Stimulated activated naive CD8-positive, alpha-beta T cell treated with anti-CD3 and anti-CD28 coated beads, Interleukin-15, amount 100 ng/mL, for 72 hours (primary cell): ENCODE measurements at regions not wholly inside any gene's neighbourhood (a gene's known extent, or its start where the extent isn't known, plus 50 kb on each side); places are given as distances from the start of the nearest gene placed in this dataset.
"Not testable (repeated sequence)": the region's sequence is repeated elsewhere in the genome, so short reads cannot be mapped to it uniquely, and the experiment has no call there.

Experiments
- ATAC-seq: fragments of 150-1000 bp; cut with Tn5 transposase; 2 replicates; pipeline ENCODE4 v1.10.0; 2021; ENCODE audit warnings: mild to moderate bottlenecking, moderate library complexity
- DNase-seq, 2 donors: peaks; one replicate each; pipeline ENCODE4 v3.0.0; 2021 to 2022
- H3K27ac Mint-ChIP-seq, 2 donors: one replicate each; pipeline ENCODE4 v1.8.0; 2022; ENCODE audit warnings: mild to moderate bottlenecking in 2 of 2, mixed read lengths in 2 of 2, moderate library complexity in 2 of 2
- H3K27me3 Mint-ChIP-seq: one replicate; pipeline ENCODE4 v1.8.0; 2022; ENCODE audit warnings: mixed read lengths
- H3K4me1 Mint-ChIP-seq: one replicate; pipeline ENCODE4 v1.8.0; 2022; ENCODE audit warnings: mild to moderate bottlenecking, mixed read lengths
- H3K4me3 Mint-ChIP-seq, 2 donors: one replicate each; pipeline ENCODE4 v1.8.0; 2022; ENCODE audit warnings: mild to moderate bottlenecking in 2 of 2, mixed read lengths in 2 of 2, moderate library complexity in 1 of 2
- H3K9me3 Mint-ChIP-seq, 2 donors: one replicate each; pipeline ENCODE4 v1.8.0; 2022; ENCODE audit warnings: mixed read lengths in 2 of 2

GRCh38 chr20:55517584-55517983, 487.7 kb downstream of the CBLN4 start:
- not testable (repeated sequence) for H3K27me3 Mint-ChIP-seq, DNase-seq, H3K4me1 Mint-ChIP-seq, H3K4me3 Mint-ChIP-seq, ATAC-seq, H3K27ac Mint-ChIP-seq, H3K9me3 Mint-ChIP-seq

GRCh38 chr20:55515832-55516231, 489.5 kb downstream of the CBLN4 start:
- no peak for DNase-seq
- H3K9me3 Mint-ChIP-seq = peaks cover 0 to 6% of the 10 kb centered on the region in 2 donors
- H3K4me1 Mint-ChIP-seq = no peaks in the 10 kb centered on the region
- ATAC-seq = no peak
- H3K27me3 Mint-ChIP-seq = no peaks in the 10 kb centered on the region
- H3K27ac Mint-ChIP-seq = no peak overlapping the region
- H3K4me3 Mint-ChIP-seq = no peak overlapping the region

- DNase-seq = no peak
- Mint-ChIP-seq H3K27me3 (no peaks in the 10 kb centered on the region), H3K9me3 (no peaks in the 10 kb centered on the region), H3K4me1 (no peaks in the 10 kb centered on the region), H3K27ac (no peak overlapping the region), H3K4me3 (no peak overlapping the region)
- no peak for ATAC-seq
Observed at GRCh38 chr20:55514531-55514930, 490.8 kb downstream of the CBLN4 start.

GRCh38 chr20:55513954-55514353, 491.4 kb downstream of the CBLN4 start:
- no peak overlapping the region for H3K4me3 Mint-ChIP-seq
- ATAC-seq = no peak
- H3K9me3 Mint-ChIP-seq = no peaks in the 10 kb centered on the region

GRCh38 chr20:55500130-55500529, 505.2 kb downstream of the CBLN4 start:
- Mint-ChIP-seq H3K9me3 (peaks cover 25 to 26% of the 10 kb centered on the region in 2 donors), H3K4me3 (no peak overlapping the region)
- no peak for ATAC-seq

More at GRCh38 chr20:55513954-55514353, 491.4 kb downstream of the CBLN4 start:
- Mint-ChIP-seq H3K4me1 (no peaks in the 10 kb centered on the region), H3K27me3 (no peaks in the 10 kb centered on the region), H3K27ac (no peak overlapping the region)
- no peak for DNase-seq

GRCh38 chr20:55488593-55488992, 516.7 kb downstream of the CBLN4 start:
- Mint-ChIP-seq H3K4me3 (no peak overlapping the region), H3K4me1 (no peaks in the 10 kb centered on the region), H3K27me3 (no peaks in the 10 kb centered on the region), H3K9me3 (peaks cover 20% of the 10 kb centered on the region in 2 donors), H3K27ac (no peak overlapping the region)
- ATAC-seq = no peak
- DNase-seq = no peak

More at GRCh38 chr20:55500130-55500529, 505.2 kb downstream of the CBLN4 start:
- no peak for DNase-seq
- Mint-ChIP-seq H3K27me3 (no peaks in the 10 kb centered on the region), H3K27ac (no peak overlapping the region), H3K4me1 (no peaks in the 10 kb centered on the region)

- Mint-ChIP-seq H3K4me3 (no peak overlapping the region), H3K9me3 (peaks cover under 1 to 5% of the 10 kb centered on the region in 2 donors), H3K27ac (no peak overlapping the region), H3K27me3 (no peaks in the 10 kb centered on the region), H3K4me1 (no peaks in the 10 kb centered on the region)
- ATAC-seq (no peak), DNase-seq (no peak)
Observed at GRCh38 chr20:55478724-55479450, 526.4 kb downstream of the CBLN4 start.

- ATAC-seq = no peak
- Mint-ChIP-seq H3K27ac (no peak overlapping the region), H3K27me3 (no peaks in the 10 kb centered on the region), H3K9me3 (no peaks in the 10 kb centered on the region), H3K4me1 (no peaks in the 10 kb centered on the region), H3K4me3 (no peak overlapping the region)
- no peak for DNase-seq
Observed at GRCh38 chr20:55472704-55473103, 532.6 kb downstream of the CBLN4 start.

GRCh38 chr20:55471052-55472006, 534.0 kb downstream of the CBLN4 start:
- Mint-ChIP-seq H3K27me3 (no peaks in the 10 kb centered on the region), H3K27ac (no peak overlapping the region), H3K4me1 (no peaks in the 10 kb centered on the region), H3K9me3 (no peaks in the 10 kb centered on the region), H3K4me3 (no peak overlapping the region)
- no peak for ATAC-seq
- DNase-seq = no peak

- no peak overlapping the region for H3K27ac Mint-ChIP-seq
- no peaks in the 10 kb centered on the region for H3K9me3 Mint-ChIP-seq
- no peaks in the 10 kb centered on the region for H3K27me3 Mint-ChIP-seq
- ATAC-seq = no peak
- H3K4me1 Mint-ChIP-seq = no peaks in the 10 kb centered on the region
- H3K4me3 Mint-ChIP-seq = no peak overlapping the region
- DNase-seq = no peak
Observed at GRCh38 chr20:55469074-55469473, 536.2 kb downstream of the CBLN4 start.

- ATAC-seq (no peak), DNase-seq (no peak)
- Mint-ChIP-seq H3K9me3 (no peaks in the 10 kb centered on the region), H3K4me1 (no peaks in the 10 kb centered on the region), H3K27me3 (no peaks in the 10 kb centered on the region), H3K4me3 (no peak overlapping the region), H3K27ac (no peak overlapping the region)
Observed at GRCh38 chr20:55461519-55461918, 543.8 kb downstream of the CBLN4 start.

GRCh38 chr20:55456316-55456940, 548.9 kb downstream of the CBLN4 start:
- no peaks in the 10 kb centered on the region for H3K27me3 Mint-ChIP-seq
- no peak overlapping the region for H3K4me3 Mint-ChIP-seq
- no peak overlapping the region for H3K27ac Mint-ChIP-seq
- H3K4me1 Mint-ChIP-seq = no peaks in the 10 kb centered on the region
- H3K9me3 Mint-ChIP-seq = no peaks in the 10 kb centered on the region
- DNase-seq (no peak), ATAC-seq (no peak)

GRCh38 chr20:55449091-55449490, 556.2 kb downstream of the CBLN4 start:
- H3K27me3 Mint-ChIP-seq = no peaks in the 10 kb centered on the region
- peaks cover under 1 to 8% of the 10 kb centered on the region in 2 donors for H3K9me3 Mint-ChIP-seq
- DNase-seq (no peak), ATAC-seq (no peak)
- H3K4me1 Mint-ChIP-seq = no peaks in the 10 kb centered on the region
- H3K4me3 Mint-ChIP-seq = no peak overlapping the region
- no peak overlapping the region for H3K27ac Mint-ChIP-seq

GRCh38 chr20:55446301-55446700, 559.0 kb downstream of the CBLN4 start:
- Mint-ChIP-seq H3K9me3 (peaks cover 4 to 8% of the 10 kb centered on the region in 2 donors), H3K4me1 (no peaks in the 10 kb centered on the region), H3K27me3 (no peaks in the 10 kb centered on the region), H3K27ac (no peak overlapping the region), H3K4me3 (no peak overlapping the region)
- ATAC-seq (no peak), DNase-seq (no peak)

GRCh38 chr20:55439070-55439469, 566.2 kb downstream of the CBLN4 start:
- Mint-ChIP-seq H3K27ac (no peak overlapping the region), H3K9me3 (peaks cover 0 to 4% of the 10 kb centered on the region in 2 donors), H3K4me1 (no peaks in the 10 kb centered on the region), H3K27me3 (no peaks in the 10 kb centered on the region), H3K4me3 (no peak overlapping the region)
- DNase-seq (no peak), ATAC-seq (no peak)
